Right ventricle myocardium inferior (tissue), 1 donor: ENCODE measurements at regions not wholly inside any gene's neighbourhood (a gene's known extent, or its start where the extent isn't known, plus 50 kb on each side); places are given as distances from the start of the nearest gene placed in this dataset.

Experiments used
- ATAC-seq: fragments of 200-7000 bp; cut with Tn5 transposase; one replicate; pipeline ENCODE4 v1.9.1; 2020; ENCODE audit warnings: mild to moderate bottlenecking, moderate library complexity
- DNase-seq: peaks from one replicate; pipeline ENCODE4 v3.0.0; 2021; ENCODE audit errors: missing footprints
- intact Hi-C: fragments of 100-400 bp; cut with DNase I; formaldehyde crosslinking; loops from one replicate; pipeline ENCODE4 v1.11.0; 2022
- donor health status: DM: no; HTN: yes; CAD: no; lungs with severe emphysema.

DNA sequence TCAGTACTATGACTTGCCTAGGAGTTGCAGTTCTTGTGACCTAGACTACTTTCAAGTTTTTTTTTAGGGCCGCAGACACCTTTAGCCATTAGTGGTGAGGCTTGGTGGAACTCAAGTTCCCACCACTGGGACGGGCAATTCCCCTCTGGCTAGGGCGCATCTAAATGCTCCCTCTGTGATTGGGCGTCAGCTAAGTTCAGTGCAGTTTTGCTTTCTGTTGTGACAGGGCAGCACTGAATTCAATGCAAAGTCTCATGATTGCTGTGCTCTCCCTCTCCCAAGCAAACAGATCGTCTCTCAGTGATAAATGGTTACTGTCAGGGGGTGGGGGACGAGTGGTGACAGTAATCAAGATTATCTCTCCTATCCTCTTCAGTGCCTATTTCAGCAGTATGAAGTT lies 52.7 kb upstream of the FRMPD3 start:
- intact Hi-C loops: no loop called here
- no peak for ATAC-seq
- DNase-seq: no peak

DNA sequence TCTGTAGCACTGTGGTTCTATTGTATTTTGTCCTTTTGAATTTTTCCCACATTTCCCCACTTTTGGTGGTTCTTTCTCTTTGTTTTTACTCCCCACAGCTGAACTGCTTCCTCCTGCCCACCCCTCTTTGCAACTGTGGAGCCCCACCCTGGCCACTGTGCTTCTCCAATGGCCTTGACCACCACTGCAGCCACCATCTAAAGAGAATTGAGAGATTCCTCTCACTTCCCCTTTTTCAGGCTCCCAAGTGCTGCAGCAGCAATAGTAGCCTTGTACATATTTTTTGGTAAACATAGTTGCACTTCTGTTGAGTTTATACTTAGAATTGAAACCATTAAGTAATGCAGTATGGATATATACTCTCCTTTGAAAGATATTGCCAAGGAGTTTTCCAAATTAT lies 51.3 kb upstream of the FRMPD3 start:
- ATAC-seq (no peak), DNase-seq (no peak)
- intact Hi-C loops: no loop called here
